ENCODE measurements at regions not wholly inside any gene's neighbourhood (a gene's known extent, or its start where the extent isn't known, plus 50 kb on each side); places are given as distances from the start of the nearest gene placed in this dataset.

DNA sequence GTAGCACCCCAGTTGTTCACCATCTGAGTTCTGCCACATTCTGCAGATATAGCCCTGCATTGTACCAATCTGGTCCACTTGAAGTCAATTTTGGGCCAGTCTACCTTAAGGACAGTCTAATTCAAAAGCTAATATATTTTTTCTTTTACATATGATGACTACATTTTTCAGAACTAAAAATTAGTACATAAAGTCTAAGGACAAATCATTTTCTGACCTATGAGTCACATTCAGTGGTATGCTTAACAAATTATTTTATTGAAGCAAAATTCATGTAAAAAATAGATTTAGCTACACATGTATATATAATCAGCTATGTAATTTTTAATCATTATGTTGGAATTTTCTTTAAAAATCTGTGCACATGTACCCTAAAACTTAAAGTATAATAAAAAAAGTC lies 52.1 kb upstream of the IL12A start:
- TF ChIP-seq POLR2A (IDR thresholded peaks at IDR 0.05; ENCODE audit: extremely low read depth, insufficient read length) (no peak), MYC (IDR thresholded peaks at IDR 0.05; ENCODE audit: low read depth, low read length) (no peak)
- TF ChIP-seq, protein P1, sequence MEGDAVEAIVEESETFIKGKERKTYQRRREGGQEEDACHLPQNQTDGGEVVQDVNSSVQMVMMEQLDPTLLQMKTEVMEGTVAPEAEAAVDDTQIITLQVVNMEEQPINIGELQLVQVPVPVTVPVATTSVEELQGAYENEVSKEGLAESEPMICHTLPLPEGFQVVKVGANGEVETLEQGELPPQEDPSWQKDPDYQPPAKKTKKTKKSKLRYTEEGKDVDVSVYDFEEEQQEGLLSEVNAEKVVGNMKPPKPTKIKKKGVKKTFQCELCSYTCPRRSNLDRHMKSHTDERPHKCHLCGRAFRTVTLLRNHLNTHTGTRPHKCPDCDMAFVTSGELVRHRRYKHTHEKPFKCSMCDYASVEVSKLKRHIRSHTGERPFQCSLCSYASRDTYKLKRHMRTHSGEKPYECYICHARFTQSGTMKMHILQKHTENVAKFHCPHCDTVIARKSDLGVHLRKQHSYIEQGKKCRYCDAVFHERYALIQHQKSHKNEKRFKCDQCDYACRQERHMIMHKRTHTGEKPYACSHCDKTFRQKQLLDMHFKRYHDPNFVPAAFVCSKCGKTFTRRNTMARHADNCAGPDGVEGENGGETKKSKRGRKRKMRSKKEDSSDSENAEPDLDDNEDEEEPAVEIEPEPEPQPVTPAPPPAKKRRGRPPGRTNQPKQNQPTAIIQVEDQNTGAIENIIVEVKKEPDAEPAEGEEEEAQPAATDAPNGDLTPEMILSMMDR (IDR thresholded peaks at IDR 0.05; ENCODE audit: low read depth, low read length), result no peak
- TF ChIP-seq, protein P2, sequence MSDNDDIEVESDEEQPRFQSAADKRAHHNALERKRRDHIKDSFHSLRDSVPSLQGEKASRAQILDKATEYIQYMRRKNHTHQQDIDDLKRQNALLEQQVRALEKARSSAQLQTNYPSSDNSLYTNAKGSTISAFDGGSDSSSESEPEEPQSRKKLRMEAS (IDR thresholded peaks at IDR 0.05; ENCODE audit: low read depth, low read length), result no peak
- no peak for DNase-seq (ENCODE audit: low read depth)
- no peak overlapping the region for H3K4me3 ChIP-seq (ENCODE audit: low read depth, low read length)

DNA sequence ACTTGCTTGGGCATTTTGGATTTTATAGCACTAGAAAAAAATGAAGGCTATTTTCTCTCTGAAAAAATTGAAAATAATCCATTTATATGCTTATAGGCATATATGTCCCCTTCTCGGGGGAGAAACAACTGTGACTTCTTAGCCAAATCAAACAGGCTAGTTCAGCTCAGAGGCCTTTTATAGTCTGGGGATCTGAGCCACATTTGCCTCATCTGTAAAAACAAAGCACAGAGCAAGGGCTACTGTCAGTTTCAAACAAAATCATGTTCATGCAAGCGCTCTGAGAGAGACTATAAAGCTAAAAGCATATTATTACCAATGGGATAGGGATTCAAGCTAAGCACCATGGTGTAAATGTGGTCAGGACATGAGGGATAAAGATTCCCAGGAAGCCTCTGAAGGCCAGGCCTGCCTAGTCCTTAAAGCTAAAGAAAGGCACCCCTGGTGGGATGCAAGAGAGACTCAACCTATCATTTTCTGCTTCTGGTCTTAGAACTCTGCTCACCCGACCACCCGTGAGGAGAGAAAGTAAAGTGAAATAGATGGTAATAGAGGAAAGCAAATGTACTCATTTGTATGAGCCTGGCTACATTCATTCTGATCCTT lies 51.0 kb upstream of the IL12A start:
- no peak for DNase-seq (ENCODE audit: low read depth)
- no peak overlapping the region for H3K4me3 ChIP-seq (ENCODE audit: low read depth, low read length)
- TF ChIP-seq, protein P2 (IDR thresholded peaks at IDR 0.05; ENCODE audit: low read depth, low read length), result no peak
- TF ChIP-seq POLR2A (IDR thresholded peaks at IDR 0.05; ENCODE audit: extremely low read depth, insufficient read length) (no peak), MYC (IDR thresholded peaks at IDR 0.05; ENCODE audit: low read depth, low read length) (no peak)
- TF ChIP-seq, protein P1 (IDR thresholded peaks at IDR 0.05; ENCODE audit: low read depth, low read length), result no peak

DNA sequence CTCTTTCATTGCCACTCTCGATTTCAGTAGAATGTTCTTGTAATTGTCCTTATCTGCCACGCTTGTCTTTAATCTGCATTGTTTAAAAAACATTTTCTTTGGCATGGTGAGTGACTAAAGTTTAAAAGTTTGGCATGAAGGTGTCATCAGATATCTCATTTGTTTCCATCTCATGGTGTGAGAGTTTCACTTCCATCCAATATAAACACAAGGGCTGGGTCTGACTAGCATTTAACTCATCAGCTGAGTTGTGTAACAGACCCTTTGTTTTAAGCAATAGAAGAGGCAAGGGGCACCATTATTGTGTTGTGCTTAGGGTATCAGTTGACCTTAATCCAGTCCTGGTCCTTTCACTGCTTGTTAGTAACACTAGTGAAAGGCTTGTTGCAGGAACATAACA lies 49.9 kb upstream of the IL12A start:
- no peak for TF ChIP-seq POLR2A (IDR thresholded peaks at IDR 0.05; ENCODE audit: extremely low read depth, insufficient read length)
- DNase-seq (ENCODE audit: low read depth), result no peak

More for the DNA sequence above, 49.9 kb upstream of the IL12A start:
- H3K4me3 ChIP-seq (ENCODE audit: low read depth, low read length), result no peak overlapping the region

Data from NB4 (cell line).